Epidermal melanocyte (primary cell): ENCODE measurements at regions not wholly inside any gene's neighbourhood (a gene's known extent, or its start where the extent isn't known, plus 50 kb on each side); places are given as distances from the start of the nearest gene placed in this dataset.

Experiments used
- DNase-seq: peaks from one replicate; pipeline ENCODE4 v3.0.0; 2011; ENCODE audit warnings: low spot score; ENCODE audit not compliant: insufficient read length

DNA sequence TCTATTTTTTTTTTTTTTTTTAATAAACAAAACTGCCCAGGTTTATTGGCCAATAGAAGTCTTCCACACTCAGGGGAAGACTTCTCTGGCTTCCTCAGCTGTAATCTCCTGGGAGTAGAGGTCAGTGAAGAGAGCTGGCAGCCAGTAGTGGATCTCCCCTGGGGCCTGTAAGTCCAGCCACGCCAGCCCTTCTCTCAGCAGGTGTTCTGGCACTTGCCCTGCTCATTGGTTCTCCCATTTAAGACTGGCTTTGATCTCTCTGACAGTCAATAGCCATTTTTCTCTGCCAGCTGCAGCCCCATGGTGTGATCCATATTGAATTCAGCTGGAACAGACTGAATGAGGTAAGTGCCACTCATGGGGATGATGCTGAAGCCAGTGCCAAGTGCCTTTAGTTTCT, 170.6 kb upstream of the SPHKAP start:
- no peak for DNase-seq

DNA sequence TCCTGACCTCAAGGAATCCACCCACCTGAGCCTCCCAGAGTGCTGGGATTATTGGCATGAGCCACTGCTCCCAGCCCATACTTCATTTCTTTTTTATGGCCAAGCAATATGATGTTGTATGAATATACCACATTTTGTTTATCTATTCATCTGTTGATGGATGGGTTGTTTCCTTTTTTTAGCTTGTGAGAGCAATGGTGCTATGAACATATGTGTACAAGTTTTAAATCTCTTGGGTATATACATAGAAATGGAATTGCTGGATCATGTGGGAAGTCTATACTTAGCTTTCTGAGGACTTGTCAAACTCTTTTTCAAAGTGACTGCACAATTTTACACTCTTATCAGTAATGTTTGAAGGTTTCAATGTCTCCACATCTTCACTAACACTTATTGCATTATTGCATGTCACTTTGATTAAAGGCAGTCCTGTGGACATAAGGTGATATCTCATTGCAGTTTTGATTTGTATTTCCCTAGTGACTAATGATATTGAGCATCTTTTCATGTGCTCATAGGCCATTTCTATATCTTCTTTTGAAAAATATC, 167.1 kb upstream of the SPHKAP start:
- no peak for DNase-seq

DNA sequence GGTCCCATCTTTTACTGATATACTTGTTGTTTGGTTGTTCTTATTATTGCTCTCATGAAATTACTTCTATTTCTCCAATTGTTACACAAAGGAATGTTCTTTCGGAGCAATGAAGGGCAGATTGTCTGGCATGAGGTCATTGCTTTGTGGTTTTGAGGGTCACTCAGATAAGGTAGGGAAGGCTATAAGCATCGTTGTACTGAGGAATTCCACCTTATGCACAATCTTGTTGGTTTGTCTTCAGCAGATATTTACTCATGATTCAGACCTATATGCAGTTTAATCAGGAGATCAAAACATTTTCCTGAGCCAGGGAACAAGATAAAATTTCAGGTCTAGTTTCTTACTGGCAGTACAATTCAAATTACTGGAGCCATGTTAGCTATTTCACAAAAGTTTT, 163.0 kb upstream of the SPHKAP start:
- no peak for DNase-seq

DNA sequence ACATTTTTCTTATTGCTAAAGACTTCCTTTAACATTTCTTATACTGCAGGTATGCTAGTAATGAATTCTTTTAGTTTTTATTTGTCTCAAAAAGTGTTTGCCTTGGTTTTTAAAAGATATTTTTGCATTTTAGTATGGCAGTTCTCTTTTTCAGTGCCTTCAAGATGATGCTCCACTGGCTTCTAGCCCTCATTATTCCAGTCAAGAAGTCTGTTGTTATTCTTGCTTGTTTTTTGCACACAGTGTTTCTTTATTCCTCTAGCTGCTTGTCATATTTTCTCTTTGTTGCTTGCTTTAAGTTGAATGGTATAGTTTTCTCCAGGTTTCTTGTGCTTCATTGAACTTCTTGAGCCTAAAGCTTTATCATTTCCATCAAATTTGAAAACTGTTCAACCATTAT, 158.0 kb upstream of the SPHKAP start:
- DNase-seq: no peak

DNA sequence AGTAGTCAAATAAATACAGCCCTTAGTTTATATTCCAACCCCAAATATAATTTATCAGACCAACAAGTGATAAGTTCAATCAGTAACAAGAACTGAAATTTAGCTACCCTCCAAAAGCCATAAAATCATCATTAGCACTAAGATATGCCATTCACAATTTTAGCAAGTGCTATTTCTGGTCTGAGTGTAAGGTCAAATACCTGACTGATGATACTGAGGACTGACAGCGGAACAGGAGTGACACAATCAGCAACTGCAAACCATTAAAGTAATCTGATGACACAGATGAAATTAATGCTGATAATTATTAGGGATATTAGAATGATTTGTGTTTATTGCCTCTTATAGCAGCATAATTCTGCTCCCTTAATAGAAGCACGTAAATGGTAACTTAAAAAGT, 152.7 kb upstream of the SPHKAP start:
- DNase-seq: no peak

DNA sequence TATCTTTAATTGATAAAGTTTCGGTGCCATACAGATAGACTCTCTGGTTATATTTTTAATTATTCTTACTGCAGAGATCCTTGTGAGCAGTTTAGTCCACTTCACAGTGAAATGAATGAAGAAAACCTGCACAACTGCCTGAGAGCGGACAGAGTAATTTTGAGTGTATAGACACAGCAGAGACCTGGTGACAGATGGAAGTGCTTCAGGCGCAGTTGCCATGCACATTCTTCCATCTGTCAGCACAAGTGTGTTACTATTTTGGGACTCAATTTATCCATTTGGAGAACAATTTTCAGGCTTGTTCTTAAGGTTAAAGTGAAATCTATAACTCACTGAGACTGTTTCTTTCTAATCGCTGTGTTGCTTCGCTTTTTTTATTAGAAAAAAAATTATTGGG, 147.8 kb upstream of the SPHKAP start:
- DNase-seq: no peak

DNA sequence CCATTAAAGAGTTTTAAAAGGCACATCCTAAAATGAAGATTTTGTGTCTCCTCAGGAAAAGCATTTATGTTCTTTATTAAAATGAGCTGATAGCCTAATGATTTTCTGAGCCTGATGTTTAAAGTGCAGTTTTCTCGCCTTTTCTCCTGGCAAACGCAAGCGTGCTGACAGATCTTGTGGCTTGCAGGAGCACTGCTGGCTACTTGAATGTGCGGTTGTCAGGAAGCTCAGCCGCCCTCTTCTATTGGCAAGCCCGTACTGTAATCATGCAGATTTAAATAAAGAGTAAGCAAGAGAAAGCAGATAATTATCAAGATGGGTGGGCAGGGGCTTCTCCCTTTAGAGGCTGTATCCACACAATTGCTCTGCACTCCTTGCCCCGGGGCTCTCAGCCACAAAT, 139.5 kb upstream of the SPHKAP start:
- no peak for DNase-seq

DNA sequence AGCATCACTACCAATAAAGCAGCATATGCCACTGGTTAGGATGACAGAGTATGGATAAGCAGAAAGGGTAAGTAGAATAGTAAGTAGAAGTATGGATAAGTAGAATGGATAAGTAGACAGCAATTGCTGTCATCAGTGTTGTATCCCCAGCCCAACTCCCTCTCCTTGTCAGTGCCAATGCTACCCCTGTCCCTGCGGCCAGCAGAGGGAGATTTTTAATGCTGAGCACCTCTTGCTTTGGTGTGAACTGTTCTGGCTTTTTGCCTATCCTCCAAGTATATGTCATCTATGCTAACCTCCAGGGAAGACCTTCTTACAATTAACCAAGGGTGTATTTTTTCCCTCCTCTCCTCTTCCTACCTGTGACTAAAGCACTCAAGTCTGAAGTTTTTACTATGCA, 136.7 kb upstream of the SPHKAP start:
- no peak for DNase-seq

DNA sequence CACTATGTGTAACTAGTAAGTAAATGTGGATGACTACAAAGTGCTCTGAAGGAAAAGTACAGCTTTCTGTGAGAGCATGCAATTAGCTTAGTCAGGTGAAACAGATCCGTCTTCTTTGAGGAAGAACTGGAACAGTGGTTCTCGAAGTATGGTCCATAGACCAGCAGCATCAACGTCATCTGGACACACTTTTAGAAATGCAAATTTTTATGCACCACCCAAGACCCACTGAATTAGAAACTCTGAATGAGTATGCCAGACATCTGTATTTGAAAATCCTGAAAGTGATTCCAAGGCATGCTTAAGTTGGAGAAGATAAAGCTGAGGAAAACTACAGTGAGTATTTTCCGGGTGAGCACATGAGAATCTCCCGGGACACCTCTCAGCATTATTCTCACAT, 130.7 kb upstream of the SPHKAP start:
- DNase-seq: no peak

DNA sequence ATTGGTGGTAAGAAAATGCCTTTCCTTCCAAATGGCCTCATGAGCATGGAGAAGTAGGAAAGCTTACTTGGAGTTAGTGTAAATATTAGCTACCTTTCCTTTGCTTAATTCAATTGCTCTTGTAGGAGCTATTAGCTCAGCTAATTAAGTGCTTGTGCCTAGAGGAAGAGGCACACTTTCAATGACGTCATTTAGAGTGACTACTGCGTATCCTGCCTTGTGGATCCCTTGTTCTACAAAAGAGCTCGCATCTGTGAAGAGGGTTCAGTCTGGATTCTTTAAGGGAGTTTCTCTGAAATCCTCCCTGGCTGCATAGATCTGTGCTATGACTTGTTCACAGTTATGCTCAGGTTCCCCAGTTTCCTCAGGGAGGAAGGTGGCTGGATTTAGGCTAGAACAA, 122.5 kb upstream of the SPHKAP start:
- no peak for DNase-seq

DNA sequence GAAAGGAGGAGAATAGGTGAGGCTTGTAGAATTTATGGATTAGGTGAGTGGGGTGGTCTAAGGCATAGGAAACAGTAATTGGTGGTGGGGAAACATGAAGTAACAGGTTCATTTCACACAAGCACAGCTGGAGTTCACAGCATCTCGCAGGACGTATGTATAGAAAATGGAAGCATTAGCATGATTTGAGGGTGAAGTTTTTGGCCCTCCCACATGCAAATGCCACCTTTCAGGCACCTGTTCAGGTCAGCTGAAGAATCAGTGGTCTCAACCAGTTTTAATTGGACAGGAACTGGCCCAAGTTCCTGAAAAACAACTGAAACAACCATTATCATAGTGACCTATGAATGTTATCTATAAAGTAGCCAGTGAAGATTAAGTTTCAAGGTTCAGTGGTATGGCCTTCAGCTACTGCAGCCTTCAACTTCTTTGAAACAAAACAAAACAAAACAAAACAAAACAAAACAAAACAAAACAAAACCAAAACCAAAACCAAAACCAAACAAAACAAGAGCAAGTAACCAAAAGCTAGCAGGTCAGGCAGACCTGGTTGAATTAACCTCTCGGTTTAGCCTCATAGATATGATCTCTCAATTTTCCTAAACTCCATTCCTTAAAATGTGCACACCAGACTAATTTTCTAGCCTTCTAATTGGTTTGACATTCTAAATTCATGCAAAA, 102.1 kb upstream of the SPHKAP start:
- DNase-seq: no peak

DNA sequence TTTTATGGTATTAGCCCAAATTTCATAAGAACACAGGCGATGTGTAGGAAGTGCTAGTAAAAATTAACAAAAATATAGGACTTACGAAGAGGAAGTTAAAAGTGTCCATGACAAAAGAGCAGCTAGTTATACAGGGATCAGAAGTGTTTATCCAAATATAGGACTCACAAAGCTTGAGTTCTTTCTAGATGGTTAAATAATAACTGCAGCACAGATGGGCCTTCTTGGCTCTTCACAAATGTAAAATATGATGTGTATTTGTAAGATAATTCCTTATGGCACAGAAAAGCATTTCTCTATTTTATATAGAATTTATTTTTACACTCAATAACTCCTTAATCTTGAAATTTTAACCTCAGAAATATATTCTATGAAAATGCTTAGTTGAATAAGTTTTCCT, 100.9 kb upstream of the SPHKAP start:
- no peak for DNase-seq

DNA sequence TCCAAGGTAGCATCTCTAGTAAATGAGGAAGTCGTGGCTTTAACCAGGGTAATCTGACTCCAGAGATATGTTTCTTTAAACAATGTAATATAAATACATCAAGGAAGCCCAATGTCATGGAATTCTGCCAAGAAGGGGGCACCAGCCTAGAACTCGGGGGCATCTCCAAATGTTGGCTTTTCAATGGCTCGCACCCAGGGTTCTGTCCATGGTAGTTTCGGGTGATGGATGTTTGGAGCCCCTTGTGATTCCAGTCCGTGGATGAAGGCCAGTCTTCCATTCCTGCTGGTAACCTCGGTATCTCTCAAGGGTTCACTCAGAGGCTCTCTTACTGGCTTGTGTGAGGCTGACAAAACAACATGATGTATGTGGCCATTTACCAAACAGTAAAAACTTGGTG, 91.7 kb upstream of the SPHKAP start:
- no peak for DNase-seq

DNA sequence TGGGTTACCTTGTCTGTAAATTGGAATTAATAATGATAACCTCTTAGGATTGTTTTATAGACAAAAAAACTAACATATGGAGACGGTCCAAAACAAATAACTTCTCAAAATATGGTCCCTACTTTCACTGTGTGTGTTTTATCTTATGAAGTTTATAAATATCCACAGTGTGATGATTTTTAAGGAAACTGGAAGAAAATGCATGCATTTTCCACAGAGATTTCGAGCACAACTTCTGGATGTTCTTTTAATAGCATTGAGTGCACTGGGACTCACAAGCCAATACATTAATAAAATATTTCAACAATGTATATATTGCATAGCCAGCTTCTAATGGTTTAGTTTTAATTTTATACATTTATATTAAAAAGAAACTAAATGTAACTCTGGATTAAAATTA, 87.9 kb upstream of the SPHKAP start:
- DNase-seq: no peak

DNA sequence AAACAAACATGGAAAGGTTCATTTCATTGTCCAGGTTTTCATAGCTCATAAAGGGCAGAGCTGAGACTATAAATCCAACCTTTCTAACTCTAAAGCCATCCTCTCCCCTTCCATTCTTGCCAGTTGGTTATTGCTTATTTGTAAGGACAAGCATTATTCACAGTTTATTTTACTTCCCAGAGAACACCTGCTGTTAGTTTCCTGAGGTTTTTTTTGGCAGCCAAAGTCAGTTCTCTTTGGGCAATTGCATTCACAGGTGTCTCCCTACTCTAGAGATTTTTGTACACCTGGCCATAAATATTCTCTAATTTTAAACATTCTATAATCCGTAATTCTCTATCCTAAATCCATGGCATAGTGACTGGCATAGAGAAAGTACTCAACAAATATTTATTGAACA, 87.3 kb upstream of the SPHKAP start:
- DNase-seq: no peak

DNA sequence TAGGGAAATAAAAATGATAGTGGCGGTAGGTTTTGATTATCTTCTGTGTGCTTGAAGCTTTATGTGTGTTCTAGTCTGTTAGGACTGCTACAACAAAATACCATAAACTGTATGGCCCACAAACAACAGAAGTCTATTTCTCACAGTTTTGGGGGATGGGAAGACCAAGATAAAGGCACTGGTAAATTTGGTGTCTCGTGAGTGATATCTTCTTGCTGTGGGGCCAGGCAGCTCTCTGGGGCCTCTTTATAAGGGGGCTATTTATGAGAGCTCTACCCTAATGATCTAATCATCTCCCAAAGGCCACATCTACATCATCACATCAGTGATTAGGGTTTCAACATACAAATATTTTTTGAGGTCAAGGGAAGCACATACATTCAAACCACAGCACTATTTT, 86.8 kb upstream of the SPHKAP start:
- DNase-seq: no peak

DNA sequence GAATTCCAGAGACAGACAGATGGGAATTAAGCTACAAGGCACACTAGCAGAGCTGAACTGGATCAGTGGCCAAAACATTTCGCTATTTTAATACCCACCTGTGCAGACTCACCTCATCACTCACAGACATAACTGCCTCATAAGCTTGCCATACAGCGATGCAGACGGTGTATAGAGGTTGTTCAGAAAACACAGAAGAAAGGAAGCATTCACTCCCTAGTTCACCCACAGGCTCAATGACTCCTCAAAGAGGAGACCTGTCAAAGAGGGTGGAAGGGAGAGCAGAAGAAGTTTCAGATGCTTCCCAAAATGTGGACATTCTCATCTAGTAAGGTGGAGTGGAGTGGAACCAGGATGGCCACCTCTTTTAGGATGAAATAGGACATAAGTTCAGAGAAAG, 81.7 kb upstream of the SPHKAP start:
- DNase-seq: no peak

DNA sequence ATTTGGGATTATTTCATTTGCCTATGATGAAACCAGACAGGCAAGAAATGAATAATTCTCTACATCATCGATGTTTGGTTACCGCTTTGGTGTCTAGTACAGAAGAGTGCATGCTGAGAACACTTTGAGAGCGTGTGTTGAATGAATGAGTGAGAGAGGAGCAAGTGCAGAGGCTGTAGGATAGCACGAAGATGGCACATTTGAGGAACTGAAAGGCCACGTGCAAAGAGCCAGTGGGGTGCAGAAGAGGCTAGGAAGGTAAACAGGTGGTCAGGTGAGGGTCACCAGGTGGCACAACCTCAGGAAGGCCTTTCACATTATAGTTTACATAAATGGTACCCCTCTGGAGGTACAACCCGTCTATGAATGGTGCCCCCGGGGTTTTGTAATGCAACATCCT, 80.1 kb upstream of the SPHKAP start:
- DNase-seq: no peak

DNA sequence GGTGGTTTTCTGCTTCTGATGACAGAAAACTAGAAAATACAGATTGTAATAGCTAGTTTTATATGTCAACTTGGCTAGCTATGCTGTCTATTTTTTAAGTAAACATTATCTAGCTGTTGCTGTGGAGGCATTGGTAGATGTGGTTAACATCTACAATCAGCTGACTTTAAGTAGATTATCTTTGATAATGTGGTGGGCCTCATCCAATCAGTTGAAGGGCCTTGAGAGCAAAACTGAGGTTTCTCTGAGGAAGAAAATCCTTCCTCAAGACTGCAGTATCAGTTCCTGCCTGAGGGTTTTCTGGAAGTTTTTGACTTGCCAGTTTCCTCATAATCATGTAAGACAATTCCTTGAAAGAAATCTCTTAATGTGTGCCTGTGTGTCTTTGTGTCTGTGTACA, 75.9 kb upstream of the SPHKAP start:
- DNase-seq: no peak

DNA sequence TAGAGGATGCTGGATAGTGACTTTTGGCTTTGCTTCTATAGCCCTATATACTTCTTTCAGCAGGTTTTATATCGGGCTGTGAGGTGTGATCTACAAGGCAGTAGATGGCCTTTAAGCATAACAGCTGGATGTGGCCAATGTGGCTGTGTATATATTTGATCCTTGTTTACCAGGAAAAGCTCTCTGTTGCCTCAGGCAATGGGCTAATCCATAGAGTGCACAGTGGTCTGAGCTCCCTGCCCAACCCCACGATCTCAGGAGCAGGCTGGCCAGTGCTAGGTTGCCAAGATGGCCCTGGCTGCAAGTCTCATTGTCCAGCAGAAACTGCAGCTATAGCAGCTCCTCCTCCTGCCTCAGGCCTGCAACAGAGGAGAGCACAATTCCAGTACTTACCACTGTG, 72.3 kb upstream of the SPHKAP start:
- no peak for DNase-seq

DNA sequence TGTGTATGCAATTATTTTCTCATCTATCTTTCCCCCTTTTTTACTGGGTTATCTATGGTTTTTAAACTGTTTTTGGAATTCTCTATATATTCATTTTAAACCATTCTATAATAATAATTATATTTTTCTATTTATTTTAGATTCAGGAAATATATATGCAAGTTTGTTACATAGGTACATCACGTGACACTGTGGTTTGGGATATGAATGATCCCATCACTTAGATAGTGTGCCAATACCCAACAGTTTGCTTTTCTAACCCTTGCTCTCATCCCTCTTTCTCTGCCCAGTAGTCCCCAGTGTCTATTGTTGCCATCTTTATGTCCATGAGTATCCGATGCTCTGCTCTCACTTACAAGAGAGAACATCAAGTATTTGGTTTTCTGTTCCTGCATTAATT, 65.8 kb upstream of the SPHKAP start:
- DNase-seq: no peak

DNA sequence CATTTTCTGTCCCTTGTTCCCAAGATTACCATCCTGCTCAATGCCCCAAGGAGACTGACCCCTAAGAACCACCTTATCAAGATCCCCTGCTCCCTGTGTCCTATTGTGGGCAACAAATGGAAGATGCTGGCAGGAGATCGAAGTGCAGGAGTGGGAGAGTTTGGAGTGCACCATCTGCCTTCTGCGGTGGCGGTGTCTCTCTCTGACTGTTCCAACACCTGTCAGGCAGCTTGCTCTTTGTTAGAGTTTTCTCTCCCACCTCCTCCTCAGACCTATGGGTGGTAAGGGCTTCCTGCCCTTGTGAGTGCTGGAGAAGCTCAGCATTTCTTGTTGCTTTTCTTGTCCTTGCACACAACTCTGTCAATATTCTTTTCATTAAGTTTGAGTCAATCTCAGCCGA, 64.1 kb upstream of the SPHKAP start:
- DNase-seq: no peak

DNA sequence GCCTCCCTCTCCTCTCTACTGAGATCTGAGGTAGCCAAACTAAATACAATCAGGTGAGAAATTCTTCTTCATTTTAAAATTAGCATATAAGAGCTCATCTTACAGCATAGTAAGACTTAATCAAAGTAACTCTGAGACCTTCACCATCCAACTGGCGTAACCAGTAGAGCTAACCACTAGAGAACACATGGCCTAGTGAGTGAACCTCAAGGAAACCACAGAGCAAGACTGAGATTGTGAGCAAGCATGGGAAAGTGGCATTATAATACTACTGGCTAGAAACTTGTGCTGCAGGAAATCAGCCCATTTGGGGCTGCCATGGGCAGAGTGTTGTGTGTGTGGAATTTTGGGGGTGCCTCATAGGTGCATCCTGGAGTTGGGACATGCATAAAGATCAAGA, 61.1 kb upstream of the SPHKAP start:
- no peak for DNase-seq
